ENCODE measurements at regions not wholly inside any gene's neighbourhood (a gene's known extent, or its start where the extent isn't known, plus 50 kb on each side); places are given as distances from the start of the nearest gene placed in this dataset.

DNA sequence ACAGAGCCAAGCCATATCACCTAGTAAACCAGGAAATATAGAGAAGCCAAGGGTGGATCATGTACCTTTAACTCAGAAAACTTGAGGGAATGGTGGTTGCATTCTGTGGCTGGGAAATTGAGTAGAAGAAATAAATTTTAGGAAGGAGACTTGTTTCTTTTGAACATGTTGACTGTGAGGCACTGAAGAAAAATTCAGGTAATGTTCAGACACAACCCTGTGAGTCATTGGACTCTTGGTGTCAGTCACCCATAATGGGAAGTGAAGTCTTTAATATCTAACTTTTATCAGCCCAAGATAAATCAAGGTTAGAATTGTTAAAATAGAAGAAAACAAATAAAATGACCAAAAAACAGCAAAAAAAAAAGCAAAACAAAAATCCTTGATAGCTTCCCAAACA, 98.8 kb upstream of the GRIK2 start:
- TF ChIP-seq, protein P1, sequence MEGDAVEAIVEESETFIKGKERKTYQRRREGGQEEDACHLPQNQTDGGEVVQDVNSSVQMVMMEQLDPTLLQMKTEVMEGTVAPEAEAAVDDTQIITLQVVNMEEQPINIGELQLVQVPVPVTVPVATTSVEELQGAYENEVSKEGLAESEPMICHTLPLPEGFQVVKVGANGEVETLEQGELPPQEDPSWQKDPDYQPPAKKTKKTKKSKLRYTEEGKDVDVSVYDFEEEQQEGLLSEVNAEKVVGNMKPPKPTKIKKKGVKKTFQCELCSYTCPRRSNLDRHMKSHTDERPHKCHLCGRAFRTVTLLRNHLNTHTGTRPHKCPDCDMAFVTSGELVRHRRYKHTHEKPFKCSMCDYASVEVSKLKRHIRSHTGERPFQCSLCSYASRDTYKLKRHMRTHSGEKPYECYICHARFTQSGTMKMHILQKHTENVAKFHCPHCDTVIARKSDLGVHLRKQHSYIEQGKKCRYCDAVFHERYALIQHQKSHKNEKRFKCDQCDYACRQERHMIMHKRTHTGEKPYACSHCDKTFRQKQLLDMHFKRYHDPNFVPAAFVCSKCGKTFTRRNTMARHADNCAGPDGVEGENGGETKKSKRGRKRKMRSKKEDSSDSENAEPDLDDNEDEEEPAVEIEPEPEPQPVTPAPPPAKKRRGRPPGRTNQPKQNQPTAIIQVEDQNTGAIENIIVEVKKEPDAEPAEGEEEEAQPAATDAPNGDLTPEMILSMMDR (IDR thresholded peaks at IDR 0.05), result no peak
- no peak for TF ChIP-seq POLR2A (IDR thresholded peaks at IDR 0.05)

All from adrenal gland (tissue), 5 donors.